SKM-1 (cell line): ENCODE measurements at regions not wholly inside any gene's neighbourhood (a gene's known extent, or its start where the extent isn't known, plus 50 kb on each side); places are given as distances from the start of the nearest gene placed in this dataset.

Source experiments
- DNase-seq: peaks from one replicate; lab custom pipeline; 2025; ENCODE audit not compliant: unreplicated experiment; lab: John Stamatoyannopoulos, UW

DNA sequence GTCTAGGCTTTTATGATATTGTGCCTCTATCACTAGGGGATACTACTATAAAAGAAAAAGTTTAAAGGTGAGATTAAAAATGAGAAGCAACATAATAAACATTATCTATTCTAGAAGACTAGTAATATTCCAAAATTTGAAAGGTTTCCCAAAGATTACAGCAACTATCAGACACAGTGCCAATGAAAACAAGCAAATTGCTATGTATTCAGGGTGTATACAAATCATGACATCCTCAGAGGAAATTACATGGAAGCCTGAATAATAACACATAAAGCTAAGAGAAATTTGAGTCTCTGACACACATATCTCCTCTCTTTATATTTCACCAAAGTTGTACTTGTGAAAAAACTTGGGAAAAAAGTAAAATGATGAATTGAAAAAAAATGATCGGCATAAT is 327.0 kb downstream of the SEC23A start:
- DNase-seq = no peak

DNA sequence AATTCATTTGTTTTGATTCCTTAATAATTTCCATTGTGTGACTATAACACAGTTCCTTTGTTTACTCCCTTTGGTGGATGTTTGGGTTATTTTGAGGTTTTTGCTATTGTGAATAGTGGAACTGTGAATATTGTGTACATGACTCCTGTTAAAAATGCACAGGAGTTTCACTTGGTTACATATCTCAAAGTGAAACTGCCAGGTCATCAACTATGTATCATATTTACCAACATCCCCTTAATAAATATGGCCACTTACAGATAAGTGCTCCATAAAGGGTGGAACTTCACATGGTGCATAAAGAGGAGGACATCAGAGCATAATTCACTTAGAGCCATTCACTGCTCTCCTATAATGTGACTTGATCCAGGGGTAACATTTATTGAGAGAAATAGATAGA is 328.9 kb downstream of the SEC23A start:
- no peak for DNase-seq

DNA sequence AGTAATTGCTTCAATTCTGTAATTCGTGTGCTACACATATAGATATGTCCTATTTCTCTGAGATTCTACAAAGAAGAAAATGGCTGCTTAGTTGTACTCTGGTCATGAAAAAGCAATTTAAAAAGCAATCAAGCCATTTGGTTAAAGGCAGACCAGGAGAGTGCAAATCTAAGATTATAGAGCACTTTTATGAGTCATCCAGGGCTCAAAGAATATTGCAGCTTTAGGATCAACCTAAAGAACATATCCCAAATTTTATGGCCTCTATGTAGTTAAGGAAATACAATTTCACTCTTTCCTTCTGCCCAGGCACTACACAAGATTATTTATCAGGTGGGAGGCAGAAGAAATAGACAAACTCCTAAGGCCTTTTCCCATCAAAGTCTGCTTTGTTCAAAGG is 332.8 kb downstream of the SEC23A start:
- DNase-seq = no peak

DNA sequence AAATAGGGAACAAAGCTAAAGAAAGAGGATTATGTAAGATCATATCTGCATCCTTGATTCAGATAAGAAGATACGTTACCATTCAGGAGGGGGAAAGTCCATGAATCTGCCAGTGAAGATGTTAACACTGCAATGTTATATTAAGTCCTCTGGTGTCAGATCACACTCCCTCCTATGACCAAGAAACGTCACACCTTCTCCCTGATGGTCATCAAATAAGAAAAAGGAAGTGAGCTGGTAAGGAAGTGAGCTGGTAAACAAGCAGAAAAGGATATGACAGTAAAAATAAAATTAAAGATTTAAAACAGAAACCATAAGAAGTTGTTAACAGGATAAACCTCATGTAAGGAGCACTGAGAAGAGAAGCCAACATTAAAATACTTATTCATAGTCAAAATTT is 340.2 kb downstream of the SEC23A start:
- no peak for DNase-seq

DNA sequence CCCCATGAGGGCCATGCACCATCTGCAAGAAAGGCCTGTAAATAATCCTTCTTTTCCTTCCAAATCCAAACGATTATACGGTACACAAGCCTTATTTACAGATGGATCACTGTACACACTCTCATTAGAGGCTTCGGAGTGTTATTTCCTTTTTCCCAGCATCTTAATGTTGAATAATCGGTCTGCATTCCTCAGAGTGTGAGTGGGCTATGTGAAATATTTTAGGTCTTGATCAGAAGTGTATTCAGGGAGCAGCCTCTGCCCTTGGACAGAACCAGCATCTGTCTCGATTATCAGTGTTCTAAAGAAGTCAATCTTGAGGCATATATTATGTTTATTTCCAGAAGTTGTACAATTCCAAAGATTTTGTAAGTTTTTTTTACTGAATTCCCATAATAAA is 340.6 kb downstream of the SEC23A start:
- no peak for DNase-seq

DNA sequence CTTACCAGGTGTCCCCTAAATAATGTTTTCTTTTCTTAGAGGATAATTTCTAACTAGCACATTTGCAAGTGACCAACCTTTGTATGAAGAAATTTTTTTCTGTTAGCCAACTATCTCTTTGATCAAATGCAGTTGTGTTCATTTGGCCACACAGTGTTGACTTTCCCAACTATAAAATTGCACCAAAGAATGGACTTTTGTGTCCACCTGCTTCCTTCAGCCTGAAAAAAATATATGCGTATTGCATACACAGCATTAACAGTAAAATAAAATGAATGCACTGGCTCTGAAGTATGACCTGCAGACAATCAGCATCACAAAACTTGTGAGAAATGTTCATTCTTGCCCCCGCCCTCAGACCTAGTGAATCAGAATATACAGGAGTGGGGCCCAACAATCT is 342.0 kb downstream of the SEC23A start:
- no peak for DNase-seq

DNA sequence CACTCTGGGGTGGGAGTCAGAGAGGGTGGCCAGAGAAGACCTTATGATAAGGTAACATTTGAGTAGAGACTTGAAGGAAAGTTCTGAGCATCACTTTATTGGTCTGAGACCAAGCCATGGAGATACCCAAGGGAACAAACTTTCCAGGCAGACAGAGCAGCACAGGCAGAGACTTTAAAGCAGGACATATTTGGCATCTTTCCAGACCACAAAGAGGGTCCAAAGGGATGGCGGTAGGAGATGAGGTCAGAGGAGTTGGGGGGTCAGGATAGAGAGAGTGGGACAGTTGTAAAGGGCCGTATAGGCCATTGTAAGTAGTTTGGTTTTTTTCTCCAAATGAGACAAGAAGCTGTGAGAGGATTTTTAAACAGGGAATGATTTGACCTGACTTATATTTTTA is 344.4 kb downstream of the SEC23A start:
- DNase-seq = no peak

DNA sequence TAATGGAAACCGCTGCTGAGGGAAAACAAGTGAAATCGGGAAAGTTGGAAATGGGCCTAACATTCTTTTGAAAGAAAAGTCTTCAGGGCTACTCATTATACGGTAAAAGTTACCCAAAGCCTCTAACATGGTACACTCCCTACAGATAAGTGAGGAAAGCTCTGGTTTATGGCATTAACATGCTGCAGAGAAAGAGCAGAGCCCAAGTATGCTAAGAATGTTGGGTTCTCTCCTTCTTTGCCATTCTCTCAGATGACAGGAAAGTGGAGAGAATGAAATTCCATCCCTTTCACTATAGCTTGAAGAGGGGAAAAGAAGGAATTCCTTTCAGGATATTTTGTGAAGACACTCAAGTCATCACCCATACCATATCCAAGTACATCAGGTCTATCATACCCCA is 348.0 kb downstream of the SEC23A start:
- DNase-seq = no peak

DNA sequence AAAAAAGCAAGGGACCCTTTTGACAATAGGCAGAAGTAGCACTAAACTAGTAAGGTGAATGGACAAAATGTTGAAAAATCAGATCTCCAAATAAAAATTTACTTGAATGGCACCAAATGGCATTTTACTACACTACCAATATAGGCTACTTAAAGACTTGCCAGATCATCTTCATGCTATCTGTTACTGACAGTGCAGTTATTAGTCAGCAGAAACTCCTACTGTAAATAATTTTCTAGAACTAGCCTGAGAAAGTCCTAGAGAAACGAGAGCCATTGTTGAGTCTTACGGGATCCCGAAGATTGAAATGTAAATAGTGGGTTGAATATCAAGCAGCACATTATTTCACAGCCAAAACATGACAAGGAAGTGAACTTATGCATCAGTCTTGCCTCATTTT is 350.3 kb downstream of the SEC23A start:
- no peak for DNase-seq

DNA sequence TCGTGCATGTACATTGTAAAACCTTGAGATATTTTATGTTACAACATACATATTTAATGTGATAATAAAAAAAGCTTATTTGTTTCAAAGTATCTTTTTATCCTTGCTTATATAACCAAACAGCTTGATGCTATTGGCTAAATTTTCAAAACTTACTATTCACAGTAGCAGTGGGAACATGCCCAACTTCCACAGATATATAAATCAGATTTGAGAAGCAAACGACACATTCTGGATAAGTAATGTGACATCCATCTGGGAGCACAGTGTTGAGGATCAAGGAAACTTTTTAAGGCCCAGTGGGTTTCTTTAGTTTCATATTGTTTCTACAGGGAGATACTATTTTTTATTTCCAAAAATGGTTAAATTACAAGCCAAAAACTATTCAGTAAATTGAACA is 350.7 kb downstream of the SEC23A start:
- DNase-seq = no peak

DNA sequence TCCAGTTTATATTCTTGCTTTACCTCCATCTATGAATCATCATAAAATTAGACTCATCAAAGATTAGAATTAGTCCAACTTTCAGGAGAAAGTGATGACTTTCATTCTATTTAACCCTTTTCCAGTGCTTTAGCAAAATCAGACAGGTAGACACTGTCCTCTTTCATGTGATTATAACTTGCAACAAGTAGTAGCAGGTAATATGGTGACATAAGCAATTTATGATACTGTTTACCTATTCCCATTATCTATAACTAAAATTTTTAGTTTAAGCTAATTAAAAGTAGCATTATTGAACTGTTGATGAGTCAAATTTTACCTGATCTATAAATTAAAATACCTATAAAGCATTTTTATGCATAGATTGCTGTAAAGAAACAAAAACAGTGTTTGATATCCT is 351.6 kb downstream of the SEC23A start:
- DNase-seq = no peak

DNA sequence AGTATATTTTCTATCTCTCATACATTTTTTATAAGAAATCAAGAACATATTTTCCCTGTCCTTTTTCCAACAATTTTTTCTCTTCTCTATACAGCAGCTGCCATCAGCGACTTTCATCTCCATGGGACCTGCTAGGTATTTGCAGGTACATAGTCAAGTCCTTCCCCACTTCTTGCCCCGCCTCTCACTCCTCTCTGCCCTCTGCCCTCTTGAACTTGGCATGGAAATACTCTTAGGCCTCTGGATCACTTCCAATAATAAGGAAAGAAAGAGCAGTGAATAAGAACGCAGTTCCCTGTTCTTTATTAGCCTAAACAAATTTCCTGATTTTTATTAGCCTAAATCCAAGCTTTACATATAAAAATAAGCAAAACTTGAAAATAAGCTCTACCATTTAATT is 353.1 kb downstream of the SEC23A start:
- DNase-seq = no peak

DNA sequence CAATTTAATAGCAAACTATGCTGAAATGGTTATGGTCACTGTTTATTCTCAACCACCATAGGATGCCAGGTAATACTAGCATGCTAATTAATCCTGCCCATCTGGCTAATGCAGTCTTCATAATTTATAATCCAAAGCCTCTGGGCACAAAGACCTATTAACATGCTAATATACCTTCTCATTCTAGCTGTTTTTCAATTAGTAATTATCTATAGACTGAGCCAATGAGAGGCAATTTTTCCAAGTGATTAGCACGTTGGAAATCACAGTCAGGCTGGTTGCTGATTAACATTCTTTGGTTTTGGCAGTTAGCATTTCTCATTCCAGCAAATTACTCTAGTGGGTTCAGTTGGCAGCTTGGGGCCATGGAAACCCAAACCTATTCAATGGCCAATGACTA is 357.2 kb downstream of the SEC23A start:
- no peak for DNase-seq

DNA sequence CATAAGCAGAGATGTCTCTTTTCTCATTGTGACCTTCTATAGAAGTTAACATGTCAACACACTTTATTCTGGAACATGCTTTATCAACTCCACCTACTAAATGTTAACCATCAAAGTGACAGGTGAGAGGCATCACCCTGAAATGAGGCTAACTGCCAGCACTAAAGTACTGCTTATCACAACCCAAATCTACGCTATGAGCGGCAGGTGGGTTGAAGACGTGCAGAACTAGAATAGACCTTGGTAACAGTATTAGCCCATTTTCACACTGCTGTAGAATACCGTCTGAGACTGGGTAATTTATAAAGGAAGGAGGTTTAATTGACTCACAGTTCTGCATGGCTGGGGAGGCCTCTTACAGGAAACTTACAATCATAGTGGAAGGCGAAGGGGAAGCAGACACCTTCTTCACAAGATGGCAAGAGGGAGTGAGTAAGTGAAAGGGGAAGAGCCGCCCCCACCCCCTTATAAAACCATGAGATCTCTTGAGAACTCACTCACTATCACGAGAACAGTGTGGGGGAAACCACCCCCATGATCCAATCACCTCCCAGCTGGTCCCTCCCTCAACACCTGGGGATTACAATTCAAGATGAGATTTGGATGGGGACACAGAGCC is 359.0 kb downstream of the SEC23A start:
- no peak for DNase-seq

DNA sequence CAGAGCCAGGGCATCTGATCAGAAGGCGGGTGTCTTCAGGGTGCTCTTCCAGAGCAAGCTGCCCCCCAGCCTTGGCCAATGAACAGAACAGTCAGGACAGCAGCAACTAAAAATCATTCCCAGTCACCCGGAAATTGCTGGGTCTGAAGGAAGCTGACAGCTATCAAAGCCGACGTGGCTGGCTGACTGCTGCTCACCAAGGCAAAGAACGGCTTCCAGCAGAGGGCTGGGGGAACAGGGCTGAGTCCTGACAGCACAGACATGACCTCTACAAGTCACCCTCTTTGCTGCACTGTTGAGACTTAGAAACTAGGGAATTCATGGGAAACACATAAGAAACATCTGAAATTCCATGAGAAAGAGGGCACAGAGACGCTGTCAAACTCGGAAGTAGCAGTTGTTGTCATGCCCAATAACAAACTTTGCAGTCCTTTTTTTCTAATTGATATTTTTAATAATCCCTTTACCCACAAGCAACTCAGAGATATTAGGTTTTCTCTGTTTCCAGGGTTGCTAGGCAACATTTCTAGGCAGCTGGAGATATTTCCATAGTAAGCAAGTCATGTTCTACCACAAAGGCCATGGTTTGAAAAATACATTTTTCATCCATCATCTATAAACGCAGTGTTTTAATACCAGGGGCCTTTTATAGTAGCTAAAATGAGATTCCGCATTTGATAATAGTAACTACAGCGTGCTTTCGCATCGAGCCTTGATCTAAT is 365.2 kb downstream of the SEC23A start:
- DNase-seq = no peak

DNA sequence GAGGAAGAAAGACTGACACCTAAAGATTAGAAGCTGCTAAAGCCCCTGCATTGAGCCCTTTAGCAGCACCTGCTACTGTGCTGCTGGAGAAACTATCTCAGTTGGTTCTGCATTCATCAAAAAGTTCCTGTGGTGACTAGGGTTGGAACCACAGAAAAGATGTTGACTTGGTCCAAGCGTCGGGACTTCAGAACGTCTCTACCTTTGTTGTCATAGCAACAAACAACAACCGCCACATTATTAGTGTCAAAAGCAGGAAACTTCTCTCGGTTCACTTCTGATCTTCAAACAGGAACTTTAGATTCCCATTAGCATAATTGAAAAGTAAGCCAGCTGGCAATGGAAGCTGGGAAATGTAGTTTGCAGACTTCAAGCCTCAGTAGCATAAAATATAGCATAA is 368.0 kb downstream of the SEC23A start:
- DNase-seq = no peak

DNA sequence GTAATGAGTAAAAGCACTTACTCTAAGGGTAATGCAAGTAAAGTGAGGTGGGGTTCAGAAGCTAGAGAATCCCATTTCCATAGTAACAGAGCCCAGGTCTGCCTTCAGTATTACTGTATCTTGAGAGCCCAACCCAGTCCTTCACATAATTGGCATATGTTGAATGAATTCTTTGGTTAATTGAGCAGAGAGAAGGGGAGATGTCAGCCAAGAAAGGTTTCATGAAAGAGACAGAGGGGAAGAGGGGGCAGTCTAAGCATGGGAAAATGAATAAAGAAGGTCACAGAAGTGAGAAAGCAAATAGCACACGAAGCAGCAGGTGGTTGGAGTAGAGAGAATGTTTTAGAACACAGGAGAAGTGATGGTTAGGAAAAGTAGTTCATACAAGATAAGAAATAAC is 371.1 kb downstream of the SEC23A start:
- no peak for DNase-seq

DNA sequence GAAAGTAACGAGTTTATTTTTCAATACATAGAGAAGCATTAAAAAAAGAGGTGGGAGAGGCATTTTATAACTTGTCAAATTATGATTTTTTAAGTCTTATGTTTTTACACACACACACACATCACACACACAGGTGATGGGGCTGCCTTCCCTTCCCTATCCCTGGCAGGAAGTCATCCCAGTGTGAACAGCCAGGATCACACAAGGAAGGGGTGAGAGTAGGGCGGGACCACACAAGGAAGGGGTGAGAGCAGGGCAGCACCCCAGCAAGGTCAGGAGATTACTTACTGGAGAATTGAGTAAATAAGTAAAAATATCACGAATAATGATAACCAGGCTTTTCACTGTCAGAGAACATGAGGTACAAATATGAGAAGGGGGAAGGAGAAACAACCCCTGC is 372.6 kb downstream of the SEC23A start:
- no peak for DNase-seq

DNA sequence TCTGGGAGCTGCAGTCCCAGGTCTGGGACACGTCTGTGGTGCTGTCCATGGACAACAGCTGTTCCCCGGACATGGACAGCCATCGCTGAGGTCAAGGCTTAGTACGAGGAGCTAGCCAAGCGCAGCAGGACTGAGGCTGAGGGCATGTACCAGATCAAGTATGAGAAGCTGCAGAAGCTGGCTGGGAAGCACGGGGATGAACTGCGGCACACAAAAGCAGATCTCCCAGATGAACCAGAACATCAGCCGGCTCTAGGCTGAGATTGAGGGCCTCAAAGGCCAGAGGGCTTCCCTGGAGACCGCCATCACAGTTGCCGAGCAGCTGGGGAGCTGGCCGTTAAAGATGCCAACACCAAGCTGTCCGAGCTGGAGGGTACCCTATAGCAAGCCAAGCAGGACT is 375.3 kb downstream of the SEC23A start:
- DNase-seq = no peak

DNA sequence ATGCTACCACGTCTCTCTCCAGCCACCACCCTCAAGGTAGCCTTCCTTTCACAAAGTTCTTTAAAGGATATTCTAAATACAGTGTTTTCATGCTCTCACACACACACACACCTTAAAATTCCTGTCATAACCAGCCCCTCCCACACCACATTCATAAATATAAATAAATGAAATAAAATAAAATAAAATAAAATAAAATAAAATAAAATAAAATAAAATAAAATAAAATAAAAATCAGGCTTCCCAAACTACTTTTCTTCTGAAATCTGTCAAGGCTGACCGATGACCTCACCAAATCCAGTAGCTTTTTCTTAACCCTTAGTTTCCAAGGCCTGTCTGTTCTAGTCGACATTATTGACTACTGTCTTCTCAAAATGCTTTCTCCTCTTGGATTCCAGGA is 378.4 kb downstream of the SEC23A start:
- no peak for DNase-seq

DNA sequence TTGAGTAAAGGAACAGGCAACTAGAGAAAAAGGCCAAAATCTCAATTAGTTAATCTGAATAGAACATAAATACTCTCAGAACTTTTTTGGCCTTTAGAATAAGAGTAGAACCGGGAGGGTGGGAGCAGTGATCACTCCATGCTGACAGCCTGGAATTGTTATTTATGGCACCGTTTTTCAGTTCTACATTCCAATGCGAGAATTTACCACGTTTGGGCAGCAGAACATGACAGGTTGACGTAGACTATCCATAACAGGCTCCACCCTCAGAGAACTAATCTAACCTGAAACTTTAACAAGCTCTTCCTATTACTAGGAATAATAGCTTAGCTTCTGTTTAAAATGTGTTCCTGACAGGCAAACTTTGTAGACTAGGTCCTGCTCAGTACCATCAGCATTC is 379.1 kb downstream of the SEC23A start:
- DNase-seq = no peak

DNA sequence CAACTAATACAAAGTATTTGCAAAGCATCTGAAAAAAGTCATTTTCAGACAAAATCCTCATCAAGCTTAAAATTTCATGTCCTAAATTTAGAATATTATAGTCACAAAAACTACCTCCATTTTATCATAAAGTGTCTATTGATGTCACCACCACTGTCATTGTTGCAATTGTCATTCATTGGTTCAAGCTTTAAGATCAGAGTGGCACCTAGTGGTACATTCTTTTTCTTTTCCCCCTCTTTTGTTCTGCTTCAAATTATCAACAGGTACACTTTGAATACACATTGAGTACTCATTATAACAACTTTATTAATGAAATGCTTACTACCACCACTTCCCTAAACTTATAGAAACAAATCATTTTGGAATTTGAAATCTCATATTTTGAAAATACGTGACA is 379.8 kb downstream of the SEC23A start:
- DNase-seq = no peak

DNA sequence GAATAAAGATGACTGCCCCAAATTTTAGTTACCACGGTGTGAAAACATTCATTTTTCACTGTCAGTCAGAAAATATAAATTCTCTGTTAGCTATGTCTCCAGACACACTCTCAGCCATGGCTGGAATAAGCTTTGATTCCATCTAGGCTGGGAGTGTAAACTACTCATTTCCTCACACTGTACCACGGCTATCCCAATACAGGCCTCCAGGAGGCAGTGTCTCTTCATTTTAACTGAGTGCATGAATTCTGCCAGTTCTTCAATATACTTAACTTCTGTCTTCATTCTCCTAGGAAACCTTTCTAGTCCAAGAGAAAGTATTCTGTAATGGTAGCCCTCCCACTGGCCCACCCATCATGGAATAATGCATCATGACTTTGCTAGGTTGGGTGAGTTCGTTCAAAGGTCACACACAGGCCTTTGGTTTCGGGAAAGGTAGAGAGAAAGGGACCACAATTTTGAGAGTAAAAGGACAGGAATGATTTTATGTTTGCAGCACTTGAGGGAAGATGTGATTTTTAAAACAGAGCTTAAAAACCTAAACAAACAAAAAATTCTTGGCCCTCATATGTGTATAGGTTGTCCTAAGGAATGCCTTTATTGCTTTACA is 381.1 kb downstream of the SEC23A start:
- DNase-seq = peak; percentile 1
